T47D (cell line): ENCODE measurements at regions not wholly inside any gene's neighbourhood (a gene's known extent, or its start where the extent isn't known, plus 50 kb on each side); places are given as distances from the start of the nearest gene placed in this dataset.

Source experiments
- DNase-seq, 2 experiments: peaks; one replicate each; pipeline versions ENCODE4 v3.0.0 to v3.0.0-alpha.2; 2011 to 2012; ENCODE audit warnings: low read depth in 1 of 2, low spot score in 1 of 2
- JUND ChIP-seq: IDR thresholded peaks from 2 replicates; pipeline ENCODE4 v1.6.1; 2012; ENCODE audit warnings: low read depth
- in situ Hi-C: cut with HindIII; loops from 2 replicates; pipeline ENCODE4 v1.10.0; 2016; ENCODE audit warnings: low sequenced_read_pairs, low pct_unique_long_range_greater_than_20kb

DNA sequence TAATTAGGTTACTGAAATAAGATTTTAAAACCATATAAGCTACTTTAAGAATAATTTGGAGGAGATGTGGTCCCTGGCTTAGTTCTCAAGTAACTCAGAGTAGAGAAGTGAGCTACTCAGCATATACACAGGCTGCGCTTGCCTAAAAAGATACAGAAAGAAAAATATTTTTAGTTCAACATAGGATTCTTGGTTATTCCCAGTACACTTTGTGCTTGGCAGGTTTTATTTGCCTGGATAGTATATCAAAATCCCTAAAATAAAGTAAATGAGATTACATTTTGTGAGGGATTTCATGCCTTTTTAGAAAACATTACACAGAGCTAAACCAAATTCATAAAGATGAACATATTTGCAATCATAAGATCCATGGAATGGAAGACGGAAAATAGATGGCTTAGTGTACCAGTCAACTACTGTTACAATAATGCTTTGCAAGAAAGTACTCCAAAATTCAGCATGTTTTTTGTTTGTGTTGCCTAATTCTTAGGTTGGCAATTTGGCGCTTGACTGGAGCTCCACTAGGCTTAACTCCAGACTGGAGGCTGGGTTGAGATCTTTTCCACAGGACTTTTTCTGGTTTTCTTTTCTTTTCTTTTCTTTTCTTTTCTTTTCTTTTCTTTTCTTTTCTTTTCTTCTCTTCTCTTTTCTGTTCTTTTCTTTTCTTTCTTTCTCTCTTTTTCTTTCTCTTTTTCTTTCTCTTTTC is 600.5 kb upstream of the SYT4 start:
- DNase-seq, result no peak
- in situ Hi-C loops, result no loop called here
- TF ChIP-seq JUND, result no peak

DNA sequence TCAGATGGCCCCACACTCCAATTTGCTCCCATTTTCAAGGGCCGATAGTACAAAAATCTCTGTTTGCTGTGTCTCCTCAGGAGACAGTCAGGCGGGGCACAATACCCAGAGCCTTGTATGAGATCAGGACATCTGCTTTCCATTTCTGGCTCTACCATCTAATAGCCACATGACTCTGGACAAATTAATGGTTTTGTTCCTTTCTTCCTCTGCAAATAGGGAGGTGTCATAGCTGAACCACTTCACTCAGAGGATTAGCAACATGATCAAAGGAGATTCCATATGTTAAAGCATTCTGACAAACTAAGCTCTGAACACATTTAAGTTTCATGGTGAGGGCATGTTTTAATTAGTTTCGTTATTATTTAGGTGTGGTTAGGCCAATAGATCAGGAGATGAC is 602.1 kb upstream of the SYT4 start:
- DNase-seq, result no peak
- in situ Hi-C loops, result no loop called here
- no peak for TF ChIP-seq JUND

DNA sequence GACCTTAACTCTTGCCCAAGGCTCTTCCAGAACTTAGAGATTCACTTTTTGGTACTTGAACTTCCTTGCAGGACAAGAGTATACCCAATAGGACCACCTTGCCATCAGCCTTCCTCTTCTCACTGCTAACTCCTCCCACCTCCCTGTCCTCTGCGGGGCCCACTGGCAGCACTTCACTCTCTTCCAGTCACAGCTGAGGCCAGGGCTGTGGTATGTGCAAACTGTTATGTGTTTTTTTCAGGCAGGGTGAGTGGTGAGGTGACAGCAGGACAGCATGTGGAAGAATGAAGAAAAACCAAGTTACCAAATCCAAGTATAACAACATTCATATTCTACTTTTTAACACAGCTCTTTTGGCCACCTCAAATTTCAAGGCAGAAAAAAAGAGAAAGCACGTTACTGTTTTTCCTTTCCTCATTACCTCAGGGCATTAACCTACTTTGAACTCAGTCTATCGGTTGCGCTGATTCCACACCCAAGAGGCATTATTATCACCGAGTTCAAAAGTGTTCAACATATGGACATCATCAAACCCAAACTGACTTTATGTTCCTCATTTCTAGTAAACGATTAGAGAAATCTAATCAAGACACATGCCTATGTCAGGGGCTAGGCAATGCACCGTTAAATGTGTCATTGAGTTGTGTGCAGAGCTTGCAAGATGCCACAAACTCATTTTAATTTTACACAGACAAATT is 605.2 kb upstream of the SYT4 start:
- DNase-seq, result no peak
- in situ Hi-C loops, result no loop called here
- TF ChIP-seq JUND, result no peak

DNA sequence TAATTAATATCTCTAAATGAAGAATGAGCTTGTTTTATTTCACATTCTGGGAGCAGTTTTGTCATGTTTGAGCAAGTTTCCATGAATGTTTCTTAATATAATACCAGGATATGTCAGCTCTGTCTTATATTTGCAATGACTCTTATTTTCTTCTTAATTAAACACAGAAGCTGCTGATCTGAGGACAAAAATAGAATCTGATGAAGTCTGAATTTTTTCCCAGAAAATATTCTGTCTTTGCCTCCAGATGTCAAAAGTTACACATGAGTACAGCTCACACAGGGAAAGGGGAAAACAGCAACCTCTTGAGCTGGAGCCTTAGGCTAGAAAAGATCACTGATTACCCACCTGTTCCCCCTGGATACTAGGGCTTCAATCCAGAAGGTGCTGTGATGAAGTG is 606.6 kb upstream of the SYT4 start:
- no peak for TF ChIP-seq JUND
- in situ Hi-C loops, result no loop called here
- DNase-seq, result no peak

DNA sequence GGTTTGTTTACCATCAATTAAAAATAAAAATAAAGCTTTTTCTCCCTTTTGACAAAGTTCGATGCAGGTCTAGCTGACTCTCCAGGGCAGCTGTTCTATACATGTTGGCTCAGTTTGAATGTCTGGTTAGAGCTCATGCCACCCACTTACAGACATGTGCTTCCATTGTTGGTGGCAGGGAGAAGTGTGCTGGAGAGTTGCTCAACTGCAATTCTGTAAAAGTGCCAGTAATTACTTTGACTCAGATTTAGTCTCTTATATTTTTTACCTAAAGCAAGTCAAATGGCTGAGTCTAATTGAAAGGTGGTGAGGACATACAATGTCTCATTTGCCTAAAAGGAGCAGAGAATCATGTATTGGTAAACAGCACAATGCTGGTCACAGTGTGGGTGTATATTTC is 609.1 kb upstream of the SYT4 start:
- no peak for TF ChIP-seq JUND
- in situ Hi-C loops, result no loop called here
- DNase-seq, result no peak

DNA sequence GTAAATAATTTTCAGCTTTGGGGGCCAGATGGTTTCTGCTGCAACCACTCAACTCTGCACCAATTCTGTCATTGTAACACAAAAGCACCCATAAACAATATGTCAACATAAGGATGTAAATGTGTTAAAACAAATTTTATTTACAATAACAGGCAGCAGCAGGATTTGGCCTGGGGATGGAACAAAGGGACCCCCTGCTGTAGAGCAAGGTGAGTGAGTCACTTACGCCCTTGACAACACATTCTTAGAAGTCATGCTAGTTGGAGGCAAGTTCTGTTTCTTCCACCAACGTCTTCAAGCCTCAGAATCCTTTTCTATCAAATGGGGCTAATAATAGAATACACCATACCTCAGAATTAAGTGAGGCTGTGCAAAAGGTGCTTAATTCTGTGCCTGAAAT is 610.2 kb upstream of the SYT4 start:
- no peak for TF ChIP-seq JUND
- in situ Hi-C loops, result no loop called here
- DNase-seq, result no peak

DNA sequence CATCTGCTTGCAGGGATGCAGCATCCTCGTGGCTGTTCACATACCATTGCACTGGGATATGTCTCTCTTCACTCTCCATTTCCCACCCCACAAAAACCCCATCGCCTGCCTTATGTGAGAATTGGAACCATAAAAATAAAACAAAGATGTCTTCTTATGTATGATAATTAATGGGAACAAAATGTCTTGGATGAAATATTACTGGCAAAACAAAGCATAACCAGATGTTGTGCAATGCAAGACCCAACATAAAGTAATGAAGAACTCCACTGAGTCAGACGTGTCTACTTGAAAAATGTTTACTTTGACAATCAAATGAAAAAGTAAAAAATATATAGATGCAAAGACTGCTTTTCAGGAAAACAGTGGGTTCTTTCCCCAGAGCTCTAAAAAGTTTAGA is 611.3 kb upstream of the SYT4 start:
- DNase-seq, result no peak
- TF ChIP-seq JUND, result no peak
- in situ Hi-C loops, result no loop called here

DNA sequence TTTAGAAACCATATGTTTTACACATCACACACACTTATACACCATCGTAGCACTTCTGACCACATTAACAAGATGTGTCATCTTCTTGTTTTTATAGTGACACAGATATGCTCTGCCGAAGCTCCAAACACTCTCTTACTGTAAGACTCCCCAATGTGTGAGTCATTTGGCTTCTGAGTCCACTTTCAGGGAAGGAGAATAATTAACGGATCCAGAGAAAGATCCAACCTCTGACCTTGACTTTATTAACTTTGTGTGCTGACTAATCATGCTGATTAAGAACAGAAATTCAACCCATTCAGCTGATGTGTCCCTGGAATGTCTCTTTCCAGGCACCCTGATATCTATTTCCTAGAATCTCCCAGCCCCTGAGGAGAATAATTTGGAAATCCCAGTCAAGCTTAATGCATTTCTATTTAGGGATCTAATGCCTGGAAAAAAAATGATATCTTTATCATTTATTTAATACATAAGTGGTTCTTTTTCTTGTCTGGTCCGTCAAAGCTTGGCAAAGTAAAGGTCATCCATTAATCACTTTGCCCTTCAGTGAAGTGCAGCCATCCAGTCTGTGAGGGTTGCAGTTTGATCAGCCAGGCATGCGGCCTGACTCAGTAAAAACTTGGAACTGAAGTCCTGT is 615.8 kb upstream of the SYT4 start:
- in situ Hi-C loops, result no loop called here
- no peak for DNase-seq
- TF ChIP-seq JUND, result no peak

DNA sequence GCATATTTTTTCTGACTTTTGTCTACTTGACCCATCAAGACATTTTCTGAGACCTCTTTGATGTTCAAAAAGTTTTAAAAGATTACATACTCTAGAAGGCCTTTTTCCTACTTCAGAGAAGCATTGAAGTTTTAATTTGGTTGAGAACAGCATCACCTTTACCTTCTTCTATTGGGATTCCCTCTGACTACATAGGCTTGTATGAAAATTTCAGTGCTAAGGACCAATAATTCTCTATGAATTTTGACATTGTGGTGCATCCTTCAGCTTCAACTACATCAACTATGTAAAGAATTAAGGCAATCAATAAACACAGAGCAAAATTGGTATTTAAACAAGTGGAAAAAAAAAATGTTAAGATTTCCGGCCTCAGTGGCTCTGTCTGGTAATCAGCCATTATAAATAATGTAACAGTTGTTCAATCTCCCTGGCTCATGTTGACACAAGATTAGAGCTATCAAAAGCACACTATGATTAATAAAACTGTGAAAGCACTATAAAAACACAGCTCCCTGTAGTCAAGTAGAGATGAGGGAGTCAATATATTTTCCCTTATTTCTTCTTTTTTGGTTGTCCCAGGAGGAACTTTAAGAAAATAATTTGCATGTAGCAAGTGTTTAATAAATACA is 627.0 kb upstream of the SYT4 start:
- TF ChIP-seq JUND, result no peak
- in situ Hi-C loops, result no loop called here
- no peak for DNase-seq

DNA sequence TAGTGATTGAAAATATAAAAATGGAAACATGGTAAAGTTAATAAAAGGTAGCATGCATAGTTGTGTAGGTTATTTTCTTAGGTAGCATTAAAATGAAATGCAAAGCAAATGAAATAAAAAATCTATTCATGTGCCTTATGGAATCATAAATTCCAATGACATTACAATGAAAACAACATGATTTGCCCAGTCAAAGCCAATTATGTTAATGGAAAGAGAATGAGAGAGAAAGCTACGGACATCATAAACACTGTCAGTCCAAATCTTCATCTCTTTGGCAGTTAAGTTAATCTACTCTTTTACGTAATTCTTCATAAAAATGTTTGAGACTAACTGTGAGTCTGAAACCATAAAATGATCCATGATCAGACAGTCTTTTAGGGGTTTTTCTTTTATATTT is 636.7 kb upstream of the SYT4 start:
- no peak for DNase-seq
- TF ChIP-seq JUND, result no peak
- in situ Hi-C loops, result no loop called here

DNA sequence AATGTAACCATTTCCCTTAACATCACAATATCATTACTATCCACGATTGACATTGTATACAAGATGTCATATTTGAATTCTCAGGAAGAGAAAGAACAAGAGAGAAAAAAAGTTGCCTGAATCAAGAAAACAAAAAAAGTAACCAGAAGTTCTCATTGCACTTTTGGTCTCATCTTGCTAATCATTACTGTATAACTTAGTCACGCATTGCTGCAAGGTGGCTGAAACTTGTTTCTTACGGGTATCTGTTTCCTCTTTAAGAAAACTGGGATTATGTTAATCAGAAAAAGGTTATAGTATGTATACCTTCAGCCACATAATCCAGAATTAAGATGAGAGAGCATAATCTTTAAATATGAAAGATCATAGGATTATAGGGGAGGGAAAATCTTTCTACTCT is 639.7 kb upstream of the SYT4 start:
- in situ Hi-C loops, result no loop called here
- TF ChIP-seq JUND, result no peak
- DNase-seq, result no peak

DNA sequence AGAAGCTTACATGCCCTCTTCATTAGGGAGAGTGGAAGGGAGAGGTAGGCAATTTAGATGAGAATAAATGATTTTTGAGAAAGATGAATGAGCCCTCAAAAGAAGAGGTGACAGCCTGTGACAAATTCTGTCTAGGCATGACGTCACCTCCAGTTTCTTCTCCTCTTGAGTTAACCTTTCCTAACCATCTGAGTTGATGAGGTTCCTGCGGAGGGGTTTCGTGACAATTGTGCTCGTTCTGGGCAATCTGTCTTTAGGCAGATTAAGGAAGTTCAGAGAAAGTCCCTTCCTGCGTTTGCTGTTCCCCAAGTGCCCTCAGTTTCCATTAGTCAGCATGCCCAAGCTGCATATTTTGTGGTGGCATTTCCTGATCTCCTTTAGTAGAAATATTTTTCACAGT is 640.2 kb upstream of the SYT4 start:
- DNase-seq, result no peak
- in situ Hi-C loops, result no loop called here
- TF ChIP-seq JUND, result no peak

DNA sequence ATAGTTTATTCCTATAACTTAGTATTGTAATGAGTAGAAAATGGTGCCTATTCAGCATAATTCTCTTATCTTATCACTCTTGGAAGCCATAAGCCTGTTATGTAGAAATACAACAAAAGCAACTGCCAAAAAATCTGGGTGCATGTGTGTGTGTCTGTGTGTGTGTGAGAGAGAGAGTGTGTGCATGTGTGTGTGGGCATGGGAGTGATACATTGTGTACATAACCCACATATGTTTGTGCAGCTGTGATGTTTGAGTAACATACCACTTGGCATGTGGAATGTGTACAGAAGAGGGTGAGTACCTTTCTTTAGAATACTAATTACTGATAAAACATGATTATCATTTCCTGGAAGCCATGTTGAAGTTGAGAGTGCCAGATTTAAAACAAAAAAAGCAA is 642.3 kb upstream of the SYT4 start:
- DNase-seq, result peak in 1 of 2 experiments; percentile 30
- in situ Hi-C loops, result no loop called here
- TF ChIP-seq JUND, result no peak
